AG10803 (cell line): ENCODE measurements at regions not wholly inside any gene's neighbourhood (a gene's known extent, or its start where the extent isn't known, plus 50 kb on each side); places are given as distances from the start of the nearest gene placed in this dataset.
A peak's percentile ranks its signal among the peaks of the same experiment; 100 is the strongest.

Source experiments
- DNase-seq: peaks from one replicate; pipeline ENCODE4 v3.0.0; 2010; ENCODE audit warnings: low read depth
- H3K4me3 ChIP-seq: 2 replicates; pipeline ENCODE4 v1.5.1; 2011; ENCODE audit warnings: mild to moderate bottlenecking, low read length, control low read depth
- CTCF ChIP-seq: conservative IDR thresholded peaks from 2 replicates; pipeline ENCODE4 v1.5.1; 2011; ENCODE audit warnings: mild to moderate bottlenecking, low read length, control low read depth, inconsistent platforms

DNA sequence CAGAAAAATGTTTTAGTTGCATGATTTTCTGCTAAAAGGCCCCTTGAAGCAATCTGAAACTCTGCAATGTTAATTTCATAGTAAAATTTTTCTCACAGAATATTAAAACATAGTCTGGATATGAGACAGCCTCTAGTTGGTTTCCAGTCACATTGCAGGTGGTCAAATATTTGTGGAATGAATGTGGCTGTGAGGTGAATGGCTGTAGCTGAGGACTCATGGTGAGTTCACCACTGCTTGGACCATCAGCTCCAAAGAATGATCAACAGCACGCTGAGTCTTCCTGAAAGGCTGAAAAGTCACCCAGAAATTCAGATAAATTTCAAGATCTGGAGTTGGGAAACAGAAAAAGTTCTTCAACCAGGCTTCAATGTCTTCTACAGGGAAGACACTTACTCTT is 79.8 kb downstream of the MAT2B start:
- H3K4me3 ChIP-seq = no peak overlapping the region
- peak; percentile 75 for DNase-seq
- TF ChIP-seq CTCF = no peak

- no peak overlapping the region for H3K4me3 ChIP-seq
- no peak for TF ChIP-seq CTCF
- peak; percentile 28 for DNase-seq
Measured at GRCh38 chr5:163586531-163586956, 81.1 kb downstream of the MAT2B start.

GRCh38 chr5:163594951-163595350 is 89.5 kb downstream of the MAT2B start:
- DNase-seq = no peak
- H3K4me3 ChIP-seq = no peak overlapping the region
- TF ChIP-seq CTCF = no peak

DNA sequence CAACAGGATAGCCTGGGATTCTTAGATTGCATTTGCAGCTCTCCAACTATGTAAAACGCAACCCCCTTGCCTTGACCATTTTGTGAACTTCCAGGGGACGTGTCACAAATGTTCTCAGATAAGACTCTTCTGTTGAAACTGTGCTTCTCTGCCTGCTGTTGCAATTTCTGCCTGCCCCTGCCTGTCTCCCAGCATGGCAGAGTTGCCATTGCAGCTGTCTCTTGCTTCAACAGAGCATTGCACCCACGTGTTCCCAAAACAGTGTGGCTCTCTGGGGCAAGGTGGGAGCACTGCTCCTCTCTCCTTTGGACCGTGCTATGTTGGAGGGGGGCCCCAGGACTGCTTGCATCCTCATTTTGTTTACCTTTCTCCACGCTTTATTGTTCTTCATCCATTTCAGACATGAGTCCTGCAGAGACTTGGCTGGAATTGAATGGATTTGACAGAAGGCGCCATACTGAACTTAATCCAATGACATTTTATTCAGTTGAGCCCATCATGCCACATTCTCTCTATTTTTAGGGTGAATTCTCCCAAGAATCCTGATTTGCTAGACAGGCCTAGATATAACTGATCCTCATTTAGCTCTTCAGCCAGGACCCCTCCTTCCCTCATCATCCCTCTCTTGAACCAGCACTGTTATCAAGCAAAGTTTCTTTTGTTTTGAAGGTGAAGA is 90.7 kb downstream of the MAT2B start:
- H3K4me3 ChIP-seq = no peak overlapping the region
- no peak for TF ChIP-seq CTCF
- no peak for DNase-seq

- H3K4me3 ChIP-seq = no peak overlapping the region
- TF ChIP-seq CTCF = no peak
- no peak for DNase-seq
Measured at GRCh38 chr5:163596608-163597315, 91.3 kb downstream of the MAT2B start.

GRCh38 chr5:163604013-163604412 is 98.6 kb downstream of the MAT2B start:
- TF ChIP-seq CTCF = no peak
- DNase-seq = no peak
- H3K4me3 ChIP-seq = no peak overlapping the region

DNA sequence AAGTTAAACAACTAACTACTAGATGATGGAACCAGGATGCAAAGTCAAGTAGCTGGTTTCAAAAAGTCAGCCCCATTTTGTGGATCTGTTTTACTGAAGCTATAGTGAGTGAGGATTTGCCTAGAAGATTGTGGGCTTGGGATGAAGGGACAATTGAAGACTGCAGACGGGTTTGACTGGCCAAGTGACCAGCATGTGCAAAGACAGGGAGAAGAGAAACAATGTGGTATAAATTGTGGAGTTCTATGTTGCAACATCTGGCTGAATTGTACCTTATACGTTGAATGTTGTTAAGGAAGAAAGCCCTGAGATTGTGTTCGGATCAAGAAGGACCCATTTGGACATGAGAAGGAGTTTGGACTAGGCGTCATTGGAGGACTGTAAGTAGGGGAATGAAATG is 101.8 kb downstream of the MAT2B start:
- DNase-seq = no peak
- no peak overlapping the region for H3K4me3 ChIP-seq
- no peak for TF ChIP-seq CTCF
